SK-N-SH (cell line): ENCODE measurements at regions not wholly inside any gene's neighbourhood (a gene's known extent, or its start where the extent isn't known, plus 50 kb on each side); places are given as distances from the start of the nearest gene placed in this dataset.

Experiments used
- CTCF ChIP-seq: fragments of 200-600 bp; sonication (generic); IDR thresholded peaks from 2 replicates; pipeline ENCODE4 v1.6.1; 2017; ENCODE audit warnings: antibody characterized with exemption, mild to moderate bottlenecking, moderate library complexity
- EP300 ChIP-seq, 2 experiments: IDR thresholded peaks; 2 replicates each; pipeline versions ENCODE4 v1.4.0 to v1.6.1; 2012; ENCODE audit warnings: borderline replicate concordance in 1 of 2, low read depth in 1 of 2, low read length in 1 of 2
- FOSL2 ChIP-seq: IDR thresholded peaks from 2 replicates; pipeline ENCODE4 v1.4.0; 2012; ENCODE audit warnings: low read depth, mild to moderate bottlenecking, moderate library complexity, borderline replicate concordance
- MEF2A ChIP-seq: IDR thresholded peaks from 2 replicates; pipeline ENCODE4 v1.4.0; 2012; ENCODE audit warnings: low read depth, borderline replicate concordance
- NRF1 ChIP-seq: IDR thresholded peaks from 2 replicates; pipeline ENCODE4 v1.6.1; 2012; ENCODE audit warnings: low read depth, mild to moderate bottlenecking, low read length
- POLR2AphosphoS5 ChIP-seq: IDR thresholded peaks from 2 replicates; pipeline ENCODE4 v1.6.1; 2012; ENCODE audit warnings: low read depth, low read length
- RCOR1 ChIP-seq: fragments of 150-350 bp; IDR thresholded peaks from 2 replicates; pipeline ENCODE4 v1.6.1; 2017; ENCODE audit warnings: antibody characterized with exemption, low read length
- REST ChIP-seq: IDR thresholded peaks from 2 replicates; pipeline ENCODE4 v1.6.1; 2012; ENCODE audit warnings: mild to moderate bottlenecking, low read depth, low read length, moderate library complexity
- RXRA ChIP-seq: IDR thresholded peaks from 2 replicates; pipeline ENCODE4 v1.4.0; 2012; ENCODE audit warnings: low read depth, mild to moderate bottlenecking, borderline replicate concordance
- SIN3A ChIP-seq: IDR thresholded peaks from 2 replicates; pipeline ENCODE4 v1.6.1; 2012; ENCODE audit warnings: low read depth, mild to moderate bottlenecking, low read length, moderate library complexity, borderline replicate concordance
- SMC3 ChIP-seq: IDR thresholded peaks from 2 replicates; pipeline ENCODE4 v1.6.1; 2012; ENCODE audit warnings: low read depth, low read length, improper control_type of control experiment
- TAF1 ChIP-seq: IDR thresholded peaks from 2 replicates; pipeline ENCODE4 v1.6.1; 2012; ENCODE audit warnings: low read depth, mild to moderate bottlenecking, low read length, moderate library complexity, borderline replicate concordance

- TF ChIP-seq RXRA (no peak), POLR2AphosphoS5 (no peak), REST (no peak), CTCF (no peak), FOSL2 (no peak), SIN3A (no peak), SMC3 (no peak), EP300 (IDR thresholded peaks at IDR 0.05; ENCODE audit: borderline replicate concordance in 1 of 2, low read depth in 1 of 2, low read length in 1 of 2) (no peak), RCOR1 (no peak), TAF1 (no peak), MEF2A (no peak), NRF1 (no peak)
Measured at GRCh38 chr12:66739940-66740651, 61.2 kb upstream of the GRIP1 start.
